ENCODE measurements at regions not wholly inside any gene's neighbourhood (a gene's known extent, or its start where the extent isn't known, plus 50 kb on each side); places are given as distances from the start of the nearest gene placed in this dataset.

- Histone ChIP-seq H3K36me3 (no peaks in the 10 kb centered on the region), H3K9ac (ENCODE audit: low read depth in 2 of 2, low read length in 2 of 2) (no peak overlapping the region), H3K9me3 (no peaks in the 10 kb centered on the region), H3K27ac (no peak overlapping the region), H3K27me3 (no peaks in the 10 kb centered on the region), H3K4me3 (no peak overlapping the region), H3K4me1 (no peaks in the 10 kb centered on the region)
- intact Hi-C loops (cut with DNase I): no loop called here
- no peak for TF ChIP-seq CTCF (IDR thresholded peaks at IDR 0.05)
- no peak for DNase-seq
Measured at GRCh38 chr5:84791730-84792129, 407.1 kb upstream of the EDIL3 start.

GRCh38 chr5:84791138-84791537 lies 406.5 kb upstream of the EDIL3 start:
- Histone ChIP-seq H3K27me3 (no peaks in the 10 kb centered on the region), H3K27ac (no peak overlapping the region), H3K4me3 (no peak overlapping the region), H3K9me3 (no peaks in the 10 kb centered on the region), H3K4me1 (no peaks in the 10 kb centered on the region), H3K9ac (ENCODE audit: low read depth in 2 of 2, low read length in 2 of 2) (no peak overlapping the region), H3K36me3 (no peaks in the 10 kb centered on the region)
- DNase-seq: no peak
- intact Hi-C loops (cut with DNase I): no loop called here
- TF ChIP-seq CTCF (IDR thresholded peaks at IDR 0.05): no peak

- Histone ChIP-seq H3K4me1 (no peaks in the 10 kb centered on the region), H3K9me3 (no peaks in the 10 kb centered on the region), H3K27ac (no peak overlapping the region), H3K4me3 (no peak overlapping the region), H3K9ac (ENCODE audit: low read depth in 2 of 2, low read length in 2 of 2) (no peak overlapping the region), H3K36me3 (no peaks in the 10 kb centered on the region), H3K27me3 (no peaks in the 10 kb centered on the region)
- intact Hi-C loops (cut with DNase I): no loop called here
- DNase-seq: no peak
- no peak for TF ChIP-seq CTCF (IDR thresholded peaks at IDR 0.05)
Measured at GRCh38 chr5:84790406-84790805, 405.7 kb upstream of the EDIL3 start.

GRCh38 chr5:84783003-84783402 lies 398.3 kb upstream of the EDIL3 start:
- TF ChIP-seq CTCF (IDR thresholded peaks at IDR 0.05): no peak
- Histone ChIP-seq H3K27me3 (no peaks in the 10 kb centered on the region), H3K4me1 (no peaks in the 10 kb centered on the region), H3K9ac (ENCODE audit: low read depth in 2 of 2, low read length in 2 of 2) (no peak overlapping the region), H3K36me3 (no peaks in the 10 kb centered on the region), H3K27ac (no peak overlapping the region), H3K4me3 (no peak overlapping the region), H3K9me3 (no peaks in the 10 kb centered on the region)
- intact Hi-C loops (cut with DNase I): no loop called here
- DNase-seq: no peak

- Histone ChIP-seq H3K4me1 (no peaks in the 10 kb centered on the region), H3K36me3 (no peaks in the 10 kb centered on the region), H3K27me3 (no peaks in the 10 kb centered on the region), H3K9ac (ENCODE audit: low read depth in 2 of 2, low read length in 2 of 2) (no peak overlapping the region), H3K9me3 (no peaks in the 10 kb centered on the region), H3K27ac (no peak overlapping the region), H3K4me3 (no peak overlapping the region)
- intact Hi-C loops (cut with DNase I): no loop called here
- no peak for TF ChIP-seq CTCF (IDR thresholded peaks at IDR 0.05)
- no peak for DNase-seq
Measured at GRCh38 chr5:84779186-84779585, 394.5 kb upstream of the EDIL3 start.

GRCh38 chr5:84764227-84764626 lies 379.5 kb upstream of the EDIL3 start:
- H3K27me3 ChIP-seq: no peaks in the 10 kb centered on the region
- H3K4me3 ChIP-seq: no peak overlapping the region
- H3K9ac ChIP-seq (ENCODE audit: low read depth in 2 of 2, low read length in 2 of 2): no peak overlapping the region
- no peak for DNase-seq
- no peak overlapping the region for H3K27ac ChIP-seq
- no peak for TF ChIP-seq CTCF (IDR thresholded peaks at IDR 0.05)
- H3K9me3 ChIP-seq: no peaks in the 10 kb centered on the region
- no peaks in the 10 kb centered on the region for H3K36me3 ChIP-seq
- H3K4me1 ChIP-seq: no peaks in the 10 kb centered on the region
- intact Hi-C loops (cut with DNase I): no loop called here
